ENCODE measurements at regions not wholly inside any gene's neighbourhood (a gene's known extent, or its start where the extent isn't known, plus 50 kb on each side); places are given as distances from the start of the nearest gene placed in this dataset.

GRCh38 chr4:78722878-78723277 is 53.3 kb upstream of the BMP2K start:
- no peak overlapping the region for H3K4me3 ChIP-seq (ENCODE audit: low read depth, low read length, poor library complexity, severe bottlenecking)
- H3K79me2 ChIP-seq (ENCODE audit: insufficient read depth, low read length), result no peaks in the 10 kb centered on the region
- no peaks in the 10 kb centered on the region for H3K36me3 ChIP-seq (ENCODE audit: insufficient read depth, low read length)
- no peaks in the 10 kb centered on the region for H3K9me2 ChIP-seq (ENCODE audit: low read depth, low read length)
- H3K9ac ChIP-seq (ENCODE audit: low read length), result no peak overlapping the region
- no peaks in the 10 kb centered on the region for H3K9me3 ChIP-seq (ENCODE audit: low read length)
- peak overlapping the region; percentile 83; the same call in 1 of the 2 replicates for H2AFZ ChIP-seq (ENCODE audit: low read length)
- peaks cover 21% of the 10 kb centered on the region for H3K4me1 ChIP-seq (ENCODE audit: insufficient read depth, low read length, severe bottlenecking)
- H4K20me1 ChIP-seq (ENCODE audit: insufficient read depth, low read length), result no peaks in the 10 kb centered on the region
- H3K27ac ChIP-seq (ENCODE audit: low read depth, low read length, poor library complexity, severe bottlenecking), result no peak overlapping the region
- TF ChIP-seq EZH2 (IDR thresholded peaks at IDR 0.05; ENCODE audit: borderline replicate concordance, low read length) (no peak), CTCF (IDR thresholded peaks at IDR 0.05; ENCODE audit: low read length) (no peak)
- H3F3A ChIP-seq (ENCODE audit: insufficient read depth, low read length), result no peaks in the 10 kb centered on the region
- no peaks in the 10 kb centered on the region for H3K27me3 ChIP-seq (ENCODE audit: insufficient read depth, low read length)
- no peak overlapping the region for H3K4me2 ChIP-seq (ENCODE audit: low read length)
